HG02943 (cell line): ENCODE measurements at regions not wholly inside any gene's neighbourhood (a gene's known extent, or its start where the extent isn't known, plus 50 kb on each side); places are given as distances from the start of the nearest gene placed in this dataset.
"Not testable (repeated sequence)": the region's sequence is repeated elsewhere in the genome, so short reads cannot be mapped to it uniquely, and the experiment has no call there.

Experiments
- ATAC-seq: cut with Tn5 transposase; IDR thresholded peaks from one replicate; pipeline ENCODE4 v1.9.1; 2021; ENCODE audit warnings: mild to moderate bottlenecking, low read depth, moderate library complexity; ENCODE audit not compliant: unreplicated experiment

- no peak for ATAC-seq
Measured at GRCh38 chr1:189675712-189676244, 801.9 kb downstream of the BRINP3 start.

- ATAC-seq = no peak
Measured at GRCh38 chr1:189678779-189679178, 798.9 kb downstream of the BRINP3 start.

GRCh38 chr1:189681252-189681919 is 796.3 kb downstream of the BRINP3 start:
- ATAC-seq = no peak

GRCh38 chr1:189682591-189682990 is 795.1 kb downstream of the BRINP3 start:
- no peak for ATAC-seq

- no peak for ATAC-seq
Measured at GRCh38 chr1:189686288-189686687, 791.4 kb downstream of the BRINP3 start.

- ATAC-seq = no peak
Measured at GRCh38 chr1:189693140-189693539, 784.5 kb downstream of the BRINP3 start.

- ATAC-seq = no peak
Measured at GRCh38 chr1:189696297-189696696, 781.4 kb downstream of the BRINP3 start.

- ATAC-seq = no peak
Measured at GRCh38 chr1:189697113-189697512, 780.6 kb downstream of the BRINP3 start.

- ATAC-seq = no peak
Measured at GRCh38 chr1:189701606-189702005, 776.1 kb downstream of the BRINP3 start.

- no peak for ATAC-seq
Measured at GRCh38 chr1:189706594-189706993, 771.1 kb downstream of the BRINP3 start.

GRCh38 chr1:189708674-189709073 is 769.0 kb downstream of the BRINP3 start:
- ATAC-seq = no peak

- not testable (repeated sequence) for ATAC-seq
Measured at GRCh38 chr1:189718147-189718795, 759.4 kb downstream of the BRINP3 start.

GRCh38 chr1:189726806-189727205 is 750.9 kb downstream of the BRINP3 start:
- ATAC-seq = no peak

GRCh38 chr1:189751311-189751710 is 726.4 kb downstream of the BRINP3 start:
- no peak for ATAC-seq

GRCh38 chr1:189752461-189752995 is 725.1 kb downstream of the BRINP3 start:
- ATAC-seq = no peak

- not testable (repeated sequence) for ATAC-seq
Measured at GRCh38 chr1:189755100-189755499, 722.6 kb downstream of the BRINP3 start.

- no peak for ATAC-seq
Measured at GRCh38 chr1:189764391-189765320, 713.0 kb downstream of the BRINP3 start.

- no peak for ATAC-seq
Measured at GRCh38 chr1:189769448-189769847, 708.2 kb downstream of the BRINP3 start.

GRCh38 chr1:189774721-189775287 is 702.9 kb downstream of the BRINP3 start:
- ATAC-seq = no peak

- ATAC-seq = no peak
Measured at GRCh38 chr1:189775343-189775742, 702.3 kb downstream of the BRINP3 start.
